MM.1S (cell line): ENCODE measurements at regions not wholly inside any gene's neighbourhood (a gene's known extent, or its start where the extent isn't known, plus 50 kb on each side); places are given as distances from the start of the nearest gene placed in this dataset.

ENCODE experiments used
- DNase-seq: peaks from one replicate; pipeline ENCODE4 v3.0.0-alpha.2; 2015
- H2AFZ ChIP-seq: fragments of 300-600 bp; sonication (generic); 2 replicates; pipeline ENCODE4 v1.6.0; 2016; ENCODE audit warnings: antibody characterized with exemption, low read length
- H3F3A ChIP-seq: fragments of 300-600 bp; sonication (generic); 2 replicates; pipeline ENCODE4 v1.6.1; 2016; ENCODE audit warnings: mild to moderate bottlenecking, antibody characterized with exemption, low read length, moderate library complexity, mixed read lengths; ENCODE audit not compliant: insufficient read depth
- H3K27ac ChIP-seq: fragments of 300-600 bp; sonication (generic); 2 replicates; pipeline ENCODE4 v1.5.1; 2016; ENCODE audit warnings: mild to moderate bottlenecking, low read length
- H3K27me3 ChIP-seq: fragments of 300-600 bp; sonication (generic); replicated peaks from 2 replicates; pipeline ENCODE4 v1.6.0; 2016; ENCODE audit warnings: low read length; ENCODE audit not compliant: insufficient read depth
- H3K36me3 ChIP-seq: fragments of 300-600 bp; sonication (generic); replicated peaks from 2 replicates; pipeline ENCODE4 v1.6.1; 2016; ENCODE audit warnings: mild to moderate bottlenecking, low read length, mixed read lengths; ENCODE audit not compliant: insufficient read depth
- H3K4me1 ChIP-seq: fragments of 300-600 bp; sonication (generic); 2 replicates; pipeline ENCODE4 v1.6.1; 2016; ENCODE audit warnings: low read length, mixed read lengths
- H3K4me2 ChIP-seq: fragments of 300-600 bp; sonication (generic); 2 replicates; pipeline ENCODE4 v1.6.0; 2016; ENCODE audit warnings: low read depth, low read length
- H3K4me3 ChIP-seq: fragments of 300-600 bp; sonication (generic); 2 replicates; pipeline ENCODE4 v1.5.1; 2016; ENCODE audit warnings: low read length, mixed read lengths
- H3K79me2 ChIP-seq: fragments of 300-600 bp; sonication (generic); 2 replicates; pipeline ENCODE4 v1.6.1; 2016; ENCODE audit warnings: mixed run types, low read length, mixed read lengths
- H3K9ac ChIP-seq: fragments of 300-600 bp; sonication (generic); 2 replicates; pipeline ENCODE4 v1.6.1; 2016; ENCODE audit warnings: low read length, mixed read lengths
- H3K9me2 ChIP-seq: fragments of 300-600 bp; sonication (generic); replicated peaks from 2 replicates; pipeline ENCODE4 v1.6.1; 2016; ENCODE audit warnings: mild to moderate bottlenecking, low read length, mixed read lengths; ENCODE audit not compliant: insufficient read depth
- H3K9me3 ChIP-seq: fragments of 300-600 bp; sonication (generic); replicated peaks from 2 replicates; pipeline ENCODE4 v1.6.1; 2016; ENCODE audit warnings: mild to moderate bottlenecking, low read length, mixed read lengths; ENCODE audit not compliant: insufficient read depth
- H4K20me1 ChIP-seq: fragments of 300-600 bp; sonication (generic); 2 replicates; pipeline ENCODE4 v1.6.1; 2016; ENCODE audit warnings: mild to moderate bottlenecking, low read length, moderate library complexity, mixed read lengths; ENCODE audit not compliant: insufficient read depth
- CTCF ChIP-seq: fragments of 300-600 bp; sonication (generic); IDR thresholded peaks from 2 replicates; pipeline ENCODE4 v1.5.1; 2016; ENCODE audit warnings: antibody characterized with exemption, low read length, mixed read lengths
- EZH2 ChIP-seq: fragments of 300-600 bp; sonication (generic); optimal IDR thresholded peaks from 2 replicates; pipeline ENCODE3; 2017; ENCODE audit warnings: low read depth, mild to moderate bottlenecking, antibody characterized with exemption, low read length, mixed read lengths
- EZH2phosphoT487 ChIP-seq: fragments of 300-600 bp; sonication (generic); IDR thresholded peaks from 2 replicates; pipeline ENCODE4 v1.6.1; 2018; ENCODE audit warnings: antibody characterized with exemption, low read length

- no peak overlapping the region for H2AFZ ChIP-seq
- no peaks in the 10 kb centered on the region for H3K27me3 ChIP-seq
- no peak overlapping the region for H3K4me3 ChIP-seq
- H3K4me1 ChIP-seq: no peaks in the 10 kb centered on the region
- no peaks in the 10 kb centered on the region for H4K20me1 ChIP-seq
- H3K9me2 ChIP-seq: no peaks in the 10 kb centered on the region
- no peaks in the 10 kb centered on the region for H3K9me3 ChIP-seq
- H3K36me3 ChIP-seq: no peaks in the 10 kb centered on the region
- no peaks in the 10 kb centered on the region for H3K79me2 ChIP-seq
- H3F3A ChIP-seq: no peaks in the 10 kb centered on the region
- DNase-seq: no peak
- no peak overlapping the region for H3K4me2 ChIP-seq
- H3K27ac ChIP-seq: no peak overlapping the region
- TF ChIP-seq EZH2phosphoT487 (no peak), EZH2 (no peak), CTCF (no peak)
- H3K9ac ChIP-seq: no peak overlapping the region
Observed at GRCh38 chr7:32293833-32294232, 196.3 kb downstream of the LSM5 start.

GRCh38 chr7:32289651-32290414, 200.3 kb downstream of the LSM5 start:
- Histone ChIP-seq H3K4me3 (no peak overlapping the region), H2AFZ (no peak overlapping the region), H3K79me2 (no peaks in the 10 kb centered on the region), H3K27me3 (no peaks in the 10 kb centered on the region), H3K4me1 (no peaks in the 10 kb centered on the region), H3F3A (no peaks in the 10 kb centered on the region), H3K9ac (no peak overlapping the region), H3K4me2 (no peak overlapping the region), H4K20me1 (no peaks in the 10 kb centered on the region), H3K36me3 (no peaks in the 10 kb centered on the region), H3K27ac (no peak overlapping the region), H3K9me2 (no peaks in the 10 kb centered on the region), H3K9me3 (no peaks in the 10 kb centered on the region)
- TF ChIP-seq EZH2: no peak
- no peak for TF ChIP-seq EZH2phosphoT487
- no peak for TF ChIP-seq CTCF
- DNase-seq: no peak

DNA sequence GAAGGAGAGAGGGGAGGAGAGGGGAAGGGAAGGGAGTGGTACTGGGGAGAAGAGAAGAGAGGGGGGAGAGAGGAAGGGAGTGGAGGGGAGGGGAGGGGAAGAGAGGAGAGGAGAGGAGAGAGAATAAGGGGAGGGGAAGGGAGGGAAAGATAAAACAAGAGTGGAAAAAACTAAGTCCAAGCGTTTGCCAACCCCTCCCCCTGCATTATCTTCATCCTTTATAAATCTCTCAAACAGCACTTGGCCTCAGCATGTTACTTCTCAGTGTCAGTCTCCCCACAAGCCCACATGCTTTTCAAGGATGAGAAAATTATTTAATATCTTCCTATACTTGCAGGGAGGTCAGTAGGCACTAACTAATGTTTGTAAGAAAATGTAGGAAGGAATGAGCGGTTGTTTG, 204.5 kb downstream of the LSM5 start:
- H3K27ac ChIP-seq: no peak overlapping the region
- H3F3A ChIP-seq: no peaks in the 10 kb centered on the region
- H3K79me2 ChIP-seq: no peaks in the 10 kb centered on the region
- H3K4me3 ChIP-seq: no peak overlapping the region
- H3K4me1 ChIP-seq: no peaks in the 10 kb centered on the region
- no peaks in the 10 kb centered on the region for H4K20me1 ChIP-seq
- TF ChIP-seq EZH2phosphoT487 (no peak), CTCF (no peak)
- DNase-seq: no peak
- no peaks in the 10 kb centered on the region for H3K9me2 ChIP-seq
- H3K9me3 ChIP-seq: no peaks in the 10 kb centered on the region
- H2AFZ ChIP-seq: no peak overlapping the region
- no peak overlapping the region for H3K4me2 ChIP-seq
- no peak overlapping the region for H3K9ac ChIP-seq
- no peaks in the 10 kb centered on the region for H3K27me3 ChIP-seq
- H3K36me3 ChIP-seq: no peaks in the 10 kb centered on the region
